HCT116 (cell line): ENCODE measurements at regions not wholly inside any gene's neighbourhood (a gene's known extent, or its start where the extent isn't known, plus 50 kb on each side); places are given as distances from the start of the nearest gene placed in this dataset.

Source experiments
- ATAC-seq: fragments of 200-7000 bp; cut with Tn5 transposase; 2 replicates; pipeline ENCODE4 v1.9.1; 2020; ENCODE audit warnings: mild to moderate bottlenecking, moderate library complexity
- BruUV-seq: library from RNA; stranded (reverse); fragments of 400-500 nt; replicated peaks from 2 replicates; lab custom pipeline; 2021; lab: Mats Ljungman, UMichigan
- CTCF ChIA-PET: fragments of 300-600 bp; sonication (Branson Sonifier 250); formaldehyde crosslinking; loops from one replicate; lab custom pipeline; 2021; ENCODE audit warnings: antibody characterized with exemption; lab: Charles Lee
- POLR2A ChIA-PET: fragments of 300-600, 350-600 bp; sonication (Branson Sonifier 250); formaldehyde crosslinking; loops from one replicate; lab custom pipeline; 2021; ENCODE audit warnings: antibody characterized with exemption; lab: Charles Lee
- RAD21 ChIA-PET, 2 experiments: fragments of 300-600 bp; sonication (Branson Sonifier 250); formaldehyde crosslinking; loops; one replicate each; lab custom pipeline; 2023; ENCODE audit warnings: low total read pairs in 2 of 2; ENCODE audit not compliant: uncharacterized antibody in 2 of 2, unreplicated experiment in 2 of 2, low non-redundant PET in 1 of 2; lab: Charles Lee
- DNase-seq: peaks from one replicate; pipeline ENCODE4 v3.0.0-alpha.2; 2010; ENCODE audit warnings: low read depth, low spot score
- H2AFZ ChIP-seq: fragments of 200-600 bp; shearing (Covaris generic), sonication (generic); 2 replicates; pipeline ENCODE4 v1.6.1; 2017; ENCODE audit warnings: low read depth, mixed run types, mixed read lengths, antibody characterized with exemption, low read length; ENCODE audit not compliant: poor library complexity, severe bottlenecking
- H3K27ac ChIP-seq: 2 replicates; pipeline ENCODE4 v1.5.1; 2012; ENCODE audit warnings: low read depth, low read length
- H3K27me3 ChIP-seq: fragments of 200-600 bp; sonication (generic); 2 replicates; pipeline ENCODE4 v1.6.1; 2016; ENCODE audit warnings: mixed run types, low read length, mixed read lengths; ENCODE audit not compliant: insufficient read depth
- H3K36me3 ChIP-seq, 2 experiments: fragments of 200-500 bp in 1 of 2; fragments of 200-600 bp in 1 of 2; sonication (Bioruptor generic) in 1 of 2; sonication (generic) in 1 of 2; 2 replicates each; pipeline versions ENCODE4 v1.5.1 to v1.6.1; 2014 to 2016; ENCODE audit warnings: low read length in 2 of 2, inconsistent platforms in 1 of 2, mixed read lengths in 1 of 2, mixed run types in 1 of 2; ENCODE audit not compliant: insufficient read depth in 2 of 2, control insufficient read depth in 1 of 2
- H3K4me1 ChIP-seq, 2 experiments: fragments of 200-600 bp in 1 of 2; sonication (generic) in 1 of 2; 2 replicates each; pipeline versions ENCODE4 v1.5.1 to v1.6.1; 2012 to 2017; ENCODE audit warnings: low read length in 2 of 2, inconsistent platforms in 1 of 2, mild to moderate bottlenecking in 1 of 2, mixed read lengths in 1 of 2, mixed run types in 1 of 2, moderate library complexity in 1 of 2; ENCODE audit not compliant: insufficient read depth in 2 of 2, control insufficient read depth in 1 of 2
- H3K4me2 ChIP-seq: fragments of 200-600 bp; sonication (generic); 2 replicates; pipeline ENCODE4 v1.6.1; 2017; ENCODE audit warnings: mixed run types, low read length, mixed read lengths
- H3K4me3 ChIP-seq, 2 experiments: fragments of 200-600 bp in 1 of 2; sonication (generic) in 1 of 2; replicated peaks in 1 of 2; 2 replicates each; pipeline ENCODE4 v1.5.1; 2011 to 2016; ENCODE audit warnings: low read length in 2 of 2, control low read depth in 1 of 2, low read depth in 1 of 2, mild to moderate bottlenecking in 1 of 2, mixed read lengths in 1 of 2, mixed run types in 1 of 2
- H3K79me2 ChIP-seq: fragments of 200-600 bp; sonication (generic); 2 replicates; pipeline ENCODE4 v1.6.1; 2017; ENCODE audit warnings: mild to moderate bottlenecking, mixed run types, low read length, moderate library complexity, mixed read lengths; ENCODE audit not compliant: insufficient read depth
- H3K9ac ChIP-seq: fragments of 200-600 bp; sonication (generic); 2 replicates; pipeline ENCODE4 v1.6.1; 2016; ENCODE audit warnings: low read length, mixed read lengths
- H3K9me2 ChIP-seq: fragments of 200-600 bp; sonication (generic), shearing (Covaris generic); 2 replicates; pipeline ENCODE4 v1.6.1; 2017; ENCODE audit warnings: mixed run types, mild to moderate bottlenecking, moderate library complexity; ENCODE audit not compliant: insufficient read depth
- H3K9me3 ChIP-seq, 2 experiments: fragments of 200-500 bp in 1 of 2; fragments of 200-600 bp in 1 of 2; sonication (Bioruptor generic) in 1 of 2; sonication (generic) in 1 of 2; 2 replicates each; pipeline ENCODE4 v1.6.1; 2014 to 2017; ENCODE audit warnings: low read length in 2 of 2, mixed read lengths in 2 of 2, inconsistent platforms in 1 of 2, low read depth in 1 of 2, mild to moderate bottlenecking in 1 of 2, mixed run types in 1 of 2, moderate library complexity in 1 of 2; ENCODE audit not compliant: control insufficient read depth in 1 of 2, insufficient read depth in 1 of 2
- H4K20me1 ChIP-seq: fragments of 200-600 bp; sonication (generic), shearing (Covaris generic); 2 replicates; pipeline ENCODE4 v1.6.1; 2017; ENCODE audit warnings: mixed run types, mild to moderate bottlenecking, moderate library complexity; ENCODE audit not compliant: insufficient read depth
- CTCF ChIP-seq, 3 experiments: fragments of 200-600 bp in 1 of 3; sonication (generic) in 1 of 3; IDR thresholded peaks in 2 of 3; conservative IDR thresholded peaks in 1 of 3; 2 replicates each; pipeline ENCODE4 v1.5.1; 2012 to 2017; ENCODE audit warnings: low read depth in 2 of 3, low read length in 2 of 3, antibody characterized with exemption in 1 of 3, borderline replicate concordance in 1 of 3, control low read depth in 1 of 3, mild to moderate bottlenecking in 1 of 3, mixed read lengths in 1 of 3, mixed run types in 1 of 3, moderate library complexity in 1 of 3; ENCODE audit not compliant: insufficient read depth in 1 of 3
- EGR1 ChIP-seq: IDR thresholded peaks from 2 replicates; pipeline ENCODE4 v1.6.1; 2012; ENCODE audit warnings: low read depth
- ELF1 ChIP-seq: IDR thresholded peaks from 2 replicates; pipeline ENCODE4 v1.6.1; 2012; ENCODE audit warnings: low read depth, borderline replicate concordance
- EZH2phosphoT487 ChIP-seq: fragments of 200-600 bp; IDR thresholded peaks from 2 replicates; pipeline ENCODE4 v1.6.1; 2018; ENCODE audit warnings: antibody characterized with exemption, borderline replicate concordance
- FOSL1 ChIP-seq: IDR thresholded peaks from 2 replicates; pipeline ENCODE4 v1.6.1; 2012; ENCODE audit warnings: low read depth
- JUND ChIP-seq: IDR thresholded peaks from 2 replicates; pipeline ENCODE4 v1.6.1; 2012
- MAX ChIP-seq: IDR thresholded peaks from 2 replicates; pipeline ENCODE4 v1.6.1; 2012
- POLR2A ChIP-seq: IDR thresholded peaks from 2 replicates; pipeline ENCODE4 v1.7.0; 2011; ENCODE audit warnings: borderline replicate concordance; ENCODE audit not compliant: insufficient read depth, insufficient read length; ENCODE audit errors: extremely low read depth
- POLR2AphosphoS5 ChIP-seq: IDR thresholded peaks from 2 replicates; pipeline ENCODE4 v1.6.1; 2011; ENCODE audit warnings: mild to moderate bottlenecking, low read depth, low read length, moderate library complexity
- RAD21 ChIP-seq: IDR thresholded peaks from 2 replicates; pipeline ENCODE4 v1.6.1; 2012; ENCODE audit warnings: low read depth, mild to moderate bottlenecking
- REST ChIP-seq: IDR thresholded peaks from 2 replicates; pipeline ENCODE4 v1.6.1; 2012; ENCODE audit warnings: low read depth
- SIN3A ChIP-seq: IDR thresholded peaks from 2 replicates; pipeline ENCODE4 v1.6.1; 2012; ENCODE audit warnings: low read depth
- SP1 ChIP-seq: IDR thresholded peaks from 2 replicates; pipeline ENCODE4 v1.6.1; 2012; ENCODE audit warnings: low read depth
- SRF ChIP-seq: IDR thresholded peaks from 2 replicates; pipeline ENCODE4 v1.6.1; 2012; ENCODE audit warnings: low read depth
- TCF7L2 ChIP-seq: IDR thresholded peaks from 2 replicates; pipeline ENCODE4 v1.7.0; 2011; ENCODE audit warnings: borderline replicate concordance, inconsistent platforms; ENCODE audit not compliant: insufficient read depth, insufficient read length; ENCODE audit errors: extremely low read depth
- YY1 ChIP-seq: IDR thresholded peaks from 2 replicates; pipeline ENCODE4 v1.6.1; 2011; ENCODE audit warnings: low read length, low read depth, moderate library complexity, mild to moderate bottlenecking; ENCODE audit not compliant: insufficient replicate concordance; ENCODE audit errors: extremely low read depth
- intact Hi-C: fragments of 100-400 bp; cut with micrococcal nuclease; formaldehyde crosslinking; loops from 2 replicates; pipeline ENCODE4 v1.10.0; 2022

- Histone ChIP-seq H3K4me3 (no peak overlapping the region), H4K20me1 (no peaks in the 10 kb centered on the region), H3K79me2 (no peaks in the 10 kb centered on the region), H3K27ac (no peak overlapping the region), H3K9me2 (no peaks in the 10 kb centered on the region), H3K4me2 (no peak overlapping the region), H3K9ac (no peak overlapping the region), H3K4me1 (no peaks in the 10 kb centered on the region), H3K9me3 (no peaks in the 10 kb centered on the region), H2AFZ (no peak overlapping the region), H3K27me3 (no peaks in the 10 kb centered on the region), H3K36me3 (no peaks in the 10 kb centered on the region)
- no peak for DNase-seq
- BruUV-seq, result no TSS peak
- no peak for ATAC-seq
- intact Hi-C loops, result no loop called here
- CTCF ChIA-PET, result no interaction called here
- RAD21 ChIA-PET, result no interaction called here
- POLR2A ChIA-PET, result no interaction called here
- TF ChIP-seq POLR2A, result no peak
- no peak for TF ChIP-seq ELF1
- TF ChIP-seq RAD21, result no peak
- TF ChIP-seq POLR2AphosphoS5, result no peak
- TF ChIP-seq FOSL1, result no peak
- TF ChIP-seq YY1, result no peak
- no peak for TF ChIP-seq TCF7L2
- TF ChIP-seq MAX, result no peak
- no peak for TF ChIP-seq EZH2phosphoT487
- no peak for TF ChIP-seq SIN3A
- no peak for TF ChIP-seq SRF
- no peak for TF ChIP-seq JUND
- TF ChIP-seq SP1, result no peak
- no peak for TF ChIP-seq REST
- TF ChIP-seq EGR1, result no peak
- TF ChIP-seq CTCF (IDR thresholded peaks at IDR 0.05 in 2 of 3, conservative IDR thresholded peaks at IDR 0.05 in 1 of 3; ENCODE audit: borderline replicate concordance in 1 of 3, insufficient read depth in 1 of 3, low read depth in 2 of 3, low read length in 2 of 3), result no peak
These were observed 98.5 kb upstream of the OSTN start for GRCh38 chr3:191100516-191100915.
